ENCODE measurements at regions not wholly inside any gene's neighbourhood (a gene's known extent, or its start where the extent isn't known, plus 50 kb on each side); places are given as distances from the start of the nearest gene placed in this dataset.

DNA sequence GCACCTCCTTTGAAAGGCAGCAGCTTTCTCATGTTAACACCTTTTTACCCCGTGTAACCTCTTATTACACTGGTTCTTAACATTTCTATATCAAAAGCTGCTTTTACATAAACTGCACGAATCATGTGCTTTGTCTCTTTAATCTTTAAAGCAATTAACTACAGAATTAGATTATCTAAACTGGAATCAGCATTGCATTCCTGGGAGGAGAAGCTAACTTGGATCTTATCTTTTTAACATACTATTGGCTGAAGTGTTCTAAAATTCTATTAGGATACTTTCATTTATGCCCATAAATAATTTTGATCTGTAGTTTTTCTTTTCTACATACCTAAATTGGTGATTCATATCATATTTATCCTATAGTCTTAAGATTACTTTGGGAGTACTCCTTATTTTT is 428.4 kb upstream of the IGFBP3 start:
- no peaks in the 10 kb centered on the region for H3K4me1 ChIP-seq (ENCODE audit: control insufficient read depth, insufficient read depth, low read length)
- H3K36me3 ChIP-seq (ENCODE audit: control insufficient read depth, insufficient read depth, low read length, severe bottlenecking), result no peaks in the 10 kb centered on the region
- H3K9ac ChIP-seq (ENCODE audit: low read length), result no peak overlapping the region
- no peak for DNase-seq (ENCODE audit: low read depth)
- H3K4me3 ChIP-seq (ENCODE audit: low read length), result no peak overlapping the region
- H3K9me3 ChIP-seq (ENCODE audit: control insufficient read depth, low read length), result no peaks in the 10 kb centered on the region
- no peaks in the 10 kb centered on the region for H3K27me3 ChIP-seq (replicated peaks; ENCODE audit: control insufficient read depth, insufficient read depth, low read length)

DNA sequence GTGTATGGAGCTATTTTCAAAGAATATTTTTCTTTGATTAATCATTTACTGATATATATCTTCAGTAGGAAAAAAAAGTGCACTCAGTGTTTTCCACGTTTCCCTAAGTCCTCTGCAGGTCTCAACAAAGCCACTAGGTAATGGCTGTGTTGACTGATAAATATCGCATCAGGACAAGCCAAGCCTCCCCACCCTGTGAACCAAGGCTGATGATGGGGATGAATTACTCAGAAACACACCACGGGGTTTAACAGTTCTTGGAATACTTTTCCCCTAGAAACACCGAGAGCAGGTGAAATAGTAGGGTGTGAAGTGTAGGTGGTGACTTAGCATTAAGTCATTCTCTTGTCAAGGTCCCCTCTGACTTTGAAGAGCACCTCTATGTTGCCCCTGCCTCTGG is 423.5 kb upstream of the IGFBP3 start:
- H3K9me3 ChIP-seq (ENCODE audit: control insufficient read depth, low read length), result no peaks in the 10 kb centered on the region
- no peaks in the 10 kb centered on the region for H3K27me3 ChIP-seq (replicated peaks; ENCODE audit: control insufficient read depth, insufficient read depth, low read length)
- no peak for DNase-seq (ENCODE audit: low read depth)
- H3K9ac ChIP-seq (ENCODE audit: low read length), result no peak overlapping the region
- H3K4me1 ChIP-seq (ENCODE audit: control insufficient read depth, insufficient read depth, low read length), result no peaks in the 10 kb centered on the region
- no peaks in the 10 kb centered on the region for H3K36me3 ChIP-seq (ENCODE audit: control insufficient read depth, insufficient read depth, low read length, severe bottlenecking)
- no peak overlapping the region for H3K4me3 ChIP-seq (ENCODE audit: low read length)

DNA sequence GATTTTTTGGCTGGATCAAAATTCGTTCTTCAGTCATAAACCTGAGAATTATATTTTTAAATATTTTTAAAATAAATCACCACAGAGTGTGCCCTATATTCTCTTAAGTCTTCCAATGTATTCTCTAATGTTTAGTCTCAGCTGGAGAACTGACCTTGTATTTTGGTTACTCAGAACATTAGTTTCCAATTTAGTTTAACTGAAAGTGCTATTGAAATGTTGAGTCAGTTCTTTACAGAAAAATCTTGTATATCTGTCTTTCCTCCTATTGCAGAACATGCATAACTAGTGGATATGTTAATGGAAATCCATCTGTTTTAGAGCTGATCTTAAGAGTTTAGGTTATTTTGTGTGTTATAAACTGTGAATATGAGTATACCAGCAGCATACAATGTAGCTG is 422.7 kb upstream of the IGFBP3 start:
- Histone ChIP-seq H3K27me3 (replicated peaks; ENCODE audit: control insufficient read depth, insufficient read depth, low read length) (no peaks in the 10 kb centered on the region), H3K9me3 (ENCODE audit: control insufficient read depth, low read length) (no peaks in the 10 kb centered on the region), H3K36me3 (ENCODE audit: control insufficient read depth, insufficient read depth, low read length, severe bottlenecking) (no peaks in the 10 kb centered on the region), H3K4me3 (ENCODE audit: low read length) (no peak overlapping the region), H3K4me1 (ENCODE audit: control insufficient read depth, insufficient read depth, low read length) (no peaks in the 10 kb centered on the region), H3K9ac (ENCODE audit: low read length) (no peak overlapping the region)
- no peak for DNase-seq (ENCODE audit: low read depth)

DNA sequence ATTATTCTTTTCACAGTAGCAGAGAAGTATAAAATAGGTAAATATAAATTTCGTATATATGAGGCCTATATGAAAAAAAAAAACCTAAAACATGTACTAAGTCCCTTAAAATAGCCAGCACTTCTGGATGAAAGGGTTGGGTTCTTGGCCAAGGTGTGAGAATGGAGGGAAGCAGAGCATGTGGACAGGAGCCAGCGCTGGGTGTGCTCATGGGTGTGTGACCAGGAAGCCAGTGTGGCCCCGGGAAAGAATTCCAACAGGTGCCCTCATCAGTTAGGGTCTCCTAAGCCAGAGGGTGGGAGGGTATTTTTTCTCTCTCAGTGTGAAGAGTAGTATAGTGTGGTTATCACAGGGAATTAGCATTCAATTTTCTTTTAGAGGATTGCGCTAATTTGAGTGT is 401.9 kb upstream of the IGFBP3 start:
- no peaks in the 10 kb centered on the region for H3K27me3 ChIP-seq (replicated peaks; ENCODE audit: control insufficient read depth, insufficient read depth, low read length)
- no peaks in the 10 kb centered on the region for H3K36me3 ChIP-seq (ENCODE audit: control insufficient read depth, insufficient read depth, low read length, severe bottlenecking)
- H3K4me1 ChIP-seq (ENCODE audit: control insufficient read depth, insufficient read depth, low read length), result peaks cover 9% of the 10 kb centered on the region
- DNase-seq (ENCODE audit: low read depth), result no peak
- H3K9ac ChIP-seq (ENCODE audit: low read length), result no peak overlapping the region
- no peaks in the 10 kb centered on the region for H3K9me3 ChIP-seq (ENCODE audit: control insufficient read depth, low read length)
- no peak overlapping the region for H3K4me3 ChIP-seq (ENCODE audit: low read length)

DNA sequence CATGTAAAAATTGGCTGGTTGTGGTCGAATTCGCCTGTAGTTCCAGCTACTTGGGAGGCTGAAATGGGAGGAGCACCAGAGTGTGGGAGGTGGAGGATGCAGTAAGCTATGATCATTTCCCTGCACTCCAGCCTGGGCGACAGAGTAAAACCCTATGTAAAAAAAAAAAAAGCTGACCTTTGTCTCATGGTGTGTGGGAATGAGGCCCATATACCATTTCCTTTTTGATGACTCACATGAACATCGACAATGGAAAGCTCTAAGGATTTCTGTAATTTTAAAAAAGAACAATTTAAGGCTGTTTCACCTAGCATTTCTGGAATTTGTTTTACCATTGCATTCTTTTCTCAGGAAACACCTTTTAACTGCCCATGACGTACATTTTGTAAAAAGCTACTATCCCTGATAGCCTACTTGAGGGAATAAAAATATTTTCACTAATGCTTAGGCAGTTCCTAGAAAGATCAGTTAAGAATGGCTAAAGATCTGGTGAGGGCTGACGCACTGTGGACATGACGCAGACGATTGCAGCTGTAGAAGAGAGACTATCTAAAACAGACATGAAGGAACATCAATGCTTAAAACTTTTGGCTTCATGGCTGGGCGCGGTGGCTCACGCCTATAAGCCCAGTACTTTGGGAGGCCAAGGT is 400.6 kb upstream of the IGFBP3 start:
- H3K27me3 ChIP-seq (replicated peaks; ENCODE audit: control insufficient read depth, insufficient read depth, low read length), result no peaks in the 10 kb centered on the region
- H3K9me3 ChIP-seq (ENCODE audit: control insufficient read depth, low read length), result no peaks in the 10 kb centered on the region
- no peak overlapping the region for H3K4me3 ChIP-seq (ENCODE audit: low read length)
- no peak overlapping the region for H3K9ac ChIP-seq (ENCODE audit: low read length)
- no peaks in the 10 kb centered on the region for H3K36me3 ChIP-seq (ENCODE audit: control insufficient read depth, insufficient read depth, low read length, severe bottlenecking)
- peaks cover 9% of the 10 kb centered on the region for H3K4me1 ChIP-seq (ENCODE audit: control insufficient read depth, insufficient read depth, low read length)
- peak; percentile 7 for DNase-seq (ENCODE audit: low read depth)

DNA sequence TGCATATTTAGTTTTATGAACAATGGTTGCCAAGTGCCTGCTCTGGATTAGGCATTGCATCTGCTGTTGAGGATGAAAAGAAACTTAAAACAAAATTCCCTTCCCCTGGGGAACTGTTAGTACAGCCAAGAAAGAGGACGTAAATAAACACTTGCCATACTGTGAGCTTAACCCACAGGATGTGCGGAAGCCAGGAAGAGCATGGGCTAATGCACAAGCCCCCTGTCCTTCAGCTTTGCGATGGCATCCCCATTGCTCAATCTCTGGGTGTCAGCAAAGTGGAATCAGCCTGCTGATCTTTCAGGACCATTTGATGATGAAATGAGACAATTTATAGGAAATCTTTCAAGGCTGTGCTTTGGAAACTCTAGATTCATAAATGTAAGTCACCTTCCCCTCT is 399.9 kb upstream of the IGFBP3 start:
- DNase-seq (ENCODE audit: low read depth), result peak; percentile 59
- H3K4me3 ChIP-seq (ENCODE audit: low read length), result no peak overlapping the region
- H3K36me3 ChIP-seq (ENCODE audit: control insufficient read depth, insufficient read depth, low read length, severe bottlenecking), result no peaks in the 10 kb centered on the region
- H3K4me1 ChIP-seq (ENCODE audit: control insufficient read depth, insufficient read depth, low read length), result peaks cover 9% of the 10 kb centered on the region
- H3K9ac ChIP-seq (ENCODE audit: low read length), result no peak overlapping the region
- H3K9me3 ChIP-seq (ENCODE audit: control insufficient read depth, low read length), result no peaks in the 10 kb centered on the region
- H3K27me3 ChIP-seq (replicated peaks; ENCODE audit: control insufficient read depth, insufficient read depth, low read length), result no peaks in the 10 kb centered on the region

DNA sequence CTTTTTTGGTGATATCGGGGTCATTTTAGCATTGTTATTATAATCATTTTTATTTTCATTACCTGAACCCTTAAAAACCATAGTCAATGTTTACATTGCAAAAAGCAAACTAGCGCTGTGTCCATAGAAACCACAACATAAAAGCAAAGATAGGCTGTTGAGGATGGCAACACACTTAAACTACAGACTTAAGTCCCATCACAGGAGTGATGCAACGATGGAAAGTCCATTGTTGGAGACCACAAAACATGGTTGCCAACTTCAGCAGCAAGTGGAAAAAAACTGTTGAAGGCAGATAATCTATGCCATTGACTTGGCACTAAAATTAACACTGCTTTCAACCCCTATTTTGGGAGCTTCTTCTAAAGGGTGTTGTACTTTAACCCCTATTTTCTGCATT is 398.8 kb upstream of the IGFBP3 start:
- H3K4me1 ChIP-seq (ENCODE audit: control insufficient read depth, insufficient read depth, low read length), result peaks cover 2% of the 10 kb centered on the region
- no peaks in the 10 kb centered on the region for H3K36me3 ChIP-seq (ENCODE audit: control insufficient read depth, insufficient read depth, low read length, severe bottlenecking)
- H3K27me3 ChIP-seq (replicated peaks; ENCODE audit: control insufficient read depth, insufficient read depth, low read length), result no peaks in the 10 kb centered on the region
- H3K9me3 ChIP-seq (ENCODE audit: control insufficient read depth, low read length), result no peaks in the 10 kb centered on the region
- H3K4me3 ChIP-seq (ENCODE audit: low read length), result no peak overlapping the region
- H3K9ac ChIP-seq (ENCODE audit: low read length), result no peak overlapping the region
- no peak for DNase-seq (ENCODE audit: low read depth)

DNA sequence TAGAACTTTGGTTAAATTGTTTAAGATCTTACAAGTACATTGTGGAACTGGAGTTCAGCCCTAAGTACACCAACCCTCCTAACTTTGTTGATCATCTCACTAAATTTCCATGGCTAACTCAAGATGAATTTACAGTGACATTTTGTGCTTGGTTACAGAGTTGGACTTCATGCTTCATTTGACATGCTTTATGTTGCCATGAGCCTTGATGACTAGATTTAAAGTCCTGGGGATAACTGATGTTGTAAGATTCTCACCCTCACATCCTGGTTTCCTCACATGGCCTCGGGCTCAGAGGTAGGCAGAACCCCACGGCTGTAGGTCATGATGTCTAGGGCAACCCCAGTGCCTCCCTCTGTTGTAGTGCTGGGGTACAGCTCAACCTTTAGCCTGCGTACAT is 397.2 kb upstream of the IGFBP3 start:
- Histone ChIP-seq H3K4me3 (ENCODE audit: low read length) (no peak overlapping the region), H3K27me3 (replicated peaks; ENCODE audit: control insufficient read depth, insufficient read depth, low read length) (no peaks in the 10 kb centered on the region), H3K9me3 (ENCODE audit: control insufficient read depth, low read length) (no peaks in the 10 kb centered on the region), H3K4me1 (ENCODE audit: control insufficient read depth, insufficient read depth, low read length) (no peaks in the 10 kb centered on the region), H3K36me3 (ENCODE audit: control insufficient read depth, insufficient read depth, low read length, severe bottlenecking) (no peaks in the 10 kb centered on the region), H3K9ac (ENCODE audit: low read length) (no peak overlapping the region)
- peak; percentile 14 for DNase-seq (ENCODE audit: low read depth)

DNA sequence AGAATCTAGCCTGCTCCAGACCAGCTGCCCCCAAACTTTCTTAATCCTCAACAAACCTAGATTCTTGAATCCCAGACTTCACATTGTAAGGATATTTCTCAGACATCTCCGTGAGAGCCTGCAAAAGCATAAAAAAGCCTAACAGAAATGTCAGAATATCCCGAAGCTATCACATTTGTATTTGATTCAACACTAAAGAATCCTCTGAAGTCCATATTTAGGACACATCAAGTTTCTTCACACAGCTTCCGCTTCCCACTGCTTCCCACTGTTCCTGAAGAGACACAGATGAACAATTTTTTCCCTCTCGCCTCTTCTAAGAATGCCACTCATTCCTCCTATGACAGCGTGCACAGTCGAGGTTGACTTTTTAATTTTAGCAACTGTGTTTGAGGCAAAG is 396.2 kb upstream of the IGFBP3 start:
- Histone ChIP-seq H3K36me3 (ENCODE audit: control insufficient read depth, insufficient read depth, low read length, severe bottlenecking) (no peaks in the 10 kb centered on the region), H3K4me3 (ENCODE audit: low read length) (no peak overlapping the region), H3K9me3 (ENCODE audit: control insufficient read depth, low read length) (no peaks in the 10 kb centered on the region), H3K9ac (ENCODE audit: low read length) (no peak overlapping the region), H3K4me1 (ENCODE audit: control insufficient read depth, insufficient read depth, low read length) (no peaks in the 10 kb centered on the region), H3K27me3 (replicated peaks; ENCODE audit: control insufficient read depth, insufficient read depth, low read length) (no peaks in the 10 kb centered on the region)
- DNase-seq (ENCODE audit: low read depth), result peak; percentile 67

DNA sequence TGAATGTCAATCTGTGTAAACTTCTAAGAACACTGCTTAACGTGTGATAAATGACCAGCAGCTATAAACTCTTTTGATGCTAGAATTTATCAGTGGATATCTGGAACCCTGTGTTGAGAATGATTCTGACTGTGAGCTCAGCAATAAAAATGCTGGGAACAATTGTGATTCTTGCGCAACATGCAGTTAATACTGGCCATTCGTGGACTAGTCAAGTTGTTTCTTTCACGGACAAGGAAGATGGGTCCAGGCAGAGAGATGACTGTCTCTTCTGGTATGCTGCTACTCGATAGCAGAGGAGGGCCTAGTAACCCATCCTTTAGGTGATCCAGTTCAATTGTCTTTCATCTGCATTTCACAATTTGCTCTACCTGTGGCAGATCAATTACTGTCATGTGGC is 394.8 kb upstream of the IGFBP3 start:
- DNase-seq (ENCODE audit: low read depth), result peak; percentile 50
- no peak overlapping the region for H3K9ac ChIP-seq (ENCODE audit: low read length)
- H3K4me1 ChIP-seq (ENCODE audit: control insufficient read depth, insufficient read depth, low read length), result no peaks in the 10 kb centered on the region
- H3K9me3 ChIP-seq (ENCODE audit: control insufficient read depth, low read length), result no peaks in the 10 kb centered on the region
- no peak overlapping the region for H3K4me3 ChIP-seq (ENCODE audit: low read length)
- no peaks in the 10 kb centered on the region for H3K27me3 ChIP-seq (replicated peaks; ENCODE audit: control insufficient read depth, insufficient read depth, low read length)
- H3K36me3 ChIP-seq (ENCODE audit: control insufficient read depth, insufficient read depth, low read length, severe bottlenecking), result no peaks in the 10 kb centered on the region

DNA sequence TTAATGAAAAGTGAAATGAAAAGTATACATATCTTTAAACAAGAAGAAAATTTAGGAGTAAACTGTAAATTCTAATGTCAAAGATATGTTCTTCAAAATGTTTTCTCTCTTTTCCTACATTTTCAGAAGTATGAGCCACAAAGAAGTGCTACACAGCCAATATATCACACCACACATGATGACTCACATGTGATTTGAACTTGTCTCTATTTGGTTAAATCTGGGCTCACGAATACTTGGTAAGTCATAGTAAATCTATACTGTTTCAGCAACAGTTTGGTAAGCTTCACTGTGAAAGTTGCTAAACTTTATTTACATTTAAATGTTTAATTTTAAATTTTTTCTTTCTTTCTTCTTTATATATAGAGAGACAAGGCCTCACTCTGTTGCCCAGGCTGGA is 380.6 kb upstream of the IGFBP3 start:
- Histone ChIP-seq H3K4me1 (ENCODE audit: control insufficient read depth, insufficient read depth, low read length) (no peaks in the 10 kb centered on the region), H3K9me3 (ENCODE audit: control insufficient read depth, low read length) (peaks cover 21% of the 10 kb centered on the region), H3K9ac (ENCODE audit: low read length) (no peak overlapping the region), H3K36me3 (ENCODE audit: control insufficient read depth, insufficient read depth, low read length, severe bottlenecking) (no peaks in the 10 kb centered on the region), H3K4me3 (ENCODE audit: low read length) (no peak overlapping the region), H3K27me3 (replicated peaks; ENCODE audit: control insufficient read depth, insufficient read depth, low read length) (no peaks in the 10 kb centered on the region)
- DNase-seq (ENCODE audit: low read depth), result no peak

DNA sequence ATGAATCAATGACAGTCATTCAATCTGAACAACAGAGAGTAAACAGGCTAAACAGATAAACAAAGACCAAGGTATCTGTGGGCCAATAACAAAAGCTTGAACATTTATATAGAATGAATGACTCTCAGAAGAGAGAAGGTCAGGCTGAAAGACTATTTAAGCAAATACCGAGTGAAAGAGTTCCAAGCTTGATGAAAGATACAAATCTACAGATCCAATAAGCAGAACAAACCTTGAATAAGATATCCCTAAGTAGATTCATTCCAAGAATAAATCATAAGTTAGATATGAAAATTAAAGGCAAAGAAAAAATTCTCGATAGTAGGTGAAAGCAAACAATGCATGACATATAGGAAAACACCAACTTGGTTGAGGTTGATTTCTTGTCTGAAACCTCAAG is 376.4 kb upstream of the IGFBP3 start:
- Histone ChIP-seq H3K36me3 (ENCODE audit: control insufficient read depth, insufficient read depth, low read length, severe bottlenecking) (no peaks in the 10 kb centered on the region), H3K4me1 (ENCODE audit: control insufficient read depth, insufficient read depth, low read length) (peaks cover 4% of the 10 kb centered on the region), H3K27me3 (replicated peaks; ENCODE audit: control insufficient read depth, insufficient read depth, low read length) (no peaks in the 10 kb centered on the region), H3K9me3 (ENCODE audit: control insufficient read depth, low read length) (peaks cover 29% of the 10 kb centered on the region), H3K4me3 (ENCODE audit: low read length) (peak overlapping the region; percentile 2), H3K9ac (ENCODE audit: low read length) (no peak overlapping the region)
- DNase-seq (ENCODE audit: low read depth), result no peak
